ENCODE measurements at regions not wholly inside any gene's neighbourhood (a gene's known extent, or its start where the extent isn't known, plus 50 kb on each side); places are given as distances from the start of the nearest gene placed in this dataset.

DNA sequence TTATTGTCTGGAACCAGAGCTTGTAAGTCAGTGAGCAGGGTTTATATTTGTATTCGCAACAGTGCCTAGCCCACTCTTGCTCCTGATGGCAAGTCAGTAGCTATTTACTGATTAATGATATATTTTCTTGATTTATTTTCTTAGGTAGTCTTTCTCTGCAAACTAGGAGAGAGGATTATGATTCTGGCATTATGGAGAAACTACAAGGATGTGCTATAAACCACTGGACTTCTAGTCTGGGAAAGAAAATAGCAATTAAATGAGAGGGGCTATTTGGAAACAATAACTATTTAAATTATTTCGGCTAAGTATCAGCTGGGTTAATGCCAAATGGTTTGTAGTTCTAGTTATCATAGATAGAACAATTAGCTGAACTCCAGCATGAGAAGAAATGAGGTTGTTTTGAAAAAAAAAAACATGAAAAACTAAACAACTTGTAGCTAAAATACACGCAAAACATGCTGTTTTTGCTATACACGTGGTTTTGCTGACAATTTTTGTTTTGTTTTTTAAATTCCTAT is 304.9 kb upstream of the TCF21 start:
- Histone ChIP-seq H3K27ac (no peak overlapping the region), H3K27me3 (replicated peaks in 1 of 7) (no peaks in the 10 kb centered on the region), H3K9me3 (no peaks in the 10 kb centered on the region), H3K4me1 (no peaks in the 10 kb centered on the region), H3K4me3 (no peak overlapping the region), H3K36me3 (no peaks in the 10 kb centered on the region)
- intact Hi-C loops (cut with DNase I; ENCODE audit: low total_unique reads) = no loop called here
- TF ChIP-seq POLR2A (IDR thresholded peaks at IDR 0.05) (no peak), POLR2AphosphoS5 (IDR thresholded peaks at IDR 0.05) (no peak)
- TF ChIP-seq, protein P1, sequence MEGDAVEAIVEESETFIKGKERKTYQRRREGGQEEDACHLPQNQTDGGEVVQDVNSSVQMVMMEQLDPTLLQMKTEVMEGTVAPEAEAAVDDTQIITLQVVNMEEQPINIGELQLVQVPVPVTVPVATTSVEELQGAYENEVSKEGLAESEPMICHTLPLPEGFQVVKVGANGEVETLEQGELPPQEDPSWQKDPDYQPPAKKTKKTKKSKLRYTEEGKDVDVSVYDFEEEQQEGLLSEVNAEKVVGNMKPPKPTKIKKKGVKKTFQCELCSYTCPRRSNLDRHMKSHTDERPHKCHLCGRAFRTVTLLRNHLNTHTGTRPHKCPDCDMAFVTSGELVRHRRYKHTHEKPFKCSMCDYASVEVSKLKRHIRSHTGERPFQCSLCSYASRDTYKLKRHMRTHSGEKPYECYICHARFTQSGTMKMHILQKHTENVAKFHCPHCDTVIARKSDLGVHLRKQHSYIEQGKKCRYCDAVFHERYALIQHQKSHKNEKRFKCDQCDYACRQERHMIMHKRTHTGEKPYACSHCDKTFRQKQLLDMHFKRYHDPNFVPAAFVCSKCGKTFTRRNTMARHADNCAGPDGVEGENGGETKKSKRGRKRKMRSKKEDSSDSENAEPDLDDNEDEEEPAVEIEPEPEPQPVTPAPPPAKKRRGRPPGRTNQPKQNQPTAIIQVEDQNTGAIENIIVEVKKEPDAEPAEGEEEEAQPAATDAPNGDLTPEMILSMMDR (IDR thresholded peaks at IDR 0.05 in 8 of 11, conservative IDR thresholded peaks at IDR 0.05 in 3 of 11) = no peak
- 73 to 86% (median 77%) methylated on average over 4 of the region's 4 CpGs for WGBS, 5 donors
- no peak for DNase-seq

- Histone ChIP-seq H3K4me3 (no peak overlapping the region), H3K27me3 (replicated peaks in 1 of 7) (no peaks in the 10 kb centered on the region), H3K9me3 (no peaks in the 10 kb centered on the region), H3K27ac (no peak overlapping the region), H3K36me3 (no peaks in the 10 kb centered on the region), H3K4me1 (no peaks in the 10 kb centered on the region)
- no peak for TF ChIP-seq POLR2AphosphoS5 (IDR thresholded peaks at IDR 0.05)
- TF ChIP-seq POLR2A (IDR thresholded peaks at IDR 0.05) = no peak
- TF ChIP-seq, protein P1 (IDR thresholded peaks at IDR 0.05 in 8 of 11, conservative IDR thresholded peaks at IDR 0.05 in 3 of 11) = no peak
- intact Hi-C loops (cut with DNase I; ENCODE audit: low total_unique reads) = no loop called here
- no peak for DNase-seq
- WGBS, 5 donors = 73 to 82% (median 79%) methylated on average over 2 of the region's 2 CpGs
These were observed 304.1 kb upstream of the TCF21 start for GRCh38 chr6:133584823-133585222.

DNA sequence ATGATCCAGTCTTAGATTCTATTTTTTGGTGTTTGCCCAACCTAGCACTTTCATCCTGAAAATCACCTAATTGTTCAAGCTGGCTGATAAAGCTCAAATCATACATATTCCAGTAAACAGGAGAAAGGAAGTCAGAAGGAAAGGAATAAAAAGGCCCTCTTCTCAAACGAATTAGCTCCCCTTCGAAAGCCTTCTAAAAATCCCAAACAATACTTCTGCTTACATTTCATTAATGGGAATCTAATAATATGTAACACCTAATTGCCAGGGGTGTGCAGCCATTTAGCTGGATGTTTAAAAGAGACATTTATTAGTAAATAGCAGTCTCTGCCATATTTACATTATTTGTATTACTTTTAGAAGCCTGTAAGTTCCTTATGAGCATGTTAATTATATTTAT is 302.9 kb upstream of the TCF21 start:
- intact Hi-C loops (cut with DNase I; ENCODE audit: low total_unique reads) = no loop called here
- TF ChIP-seq POLR2A (IDR thresholded peaks at IDR 0.05) (no peak), POLR2AphosphoS5 (IDR thresholded peaks at IDR 0.05) (no peak)
- TF ChIP-seq, protein P1 (IDR thresholded peaks at IDR 0.05 in 8 of 11, conservative IDR thresholded peaks at IDR 0.05 in 3 of 11) = no peak
- Histone ChIP-seq H3K9me3 (no peaks in the 10 kb centered on the region), H3K4me3 (no peak overlapping the region), H3K27me3 (replicated peaks in 1 of 7) (no peaks in the 10 kb centered on the region), H3K27ac (no peak overlapping the region), H3K36me3 (no peaks in the 10 kb centered on the region), H3K4me1 (no peaks in the 10 kb centered on the region)
- 66 to 77% (median 71%) methylated on average over 2 of the region's 2 CpGs for WGBS, 5 donors
- DNase-seq = no peak

- no peak overlapping the region for H3K27ac ChIP-seq
- TF ChIP-seq, protein P1 (IDR thresholded peaks at IDR 0.05 in 8 of 11, conservative IDR thresholded peaks at IDR 0.05 in 3 of 11) = no peak
- TF ChIP-seq POLR2AphosphoS5 (IDR thresholded peaks at IDR 0.05) = no peak
- H3K36me3 ChIP-seq = no peaks in the 10 kb centered on the region
- no peaks in the 10 kb centered on the region for H3K9me3 ChIP-seq
- no peak for DNase-seq
- H3K4me3 ChIP-seq = no peak overlapping the region
- no peaks in the 10 kb centered on the region for H3K27me3 ChIP-seq (replicated peaks in 1 of 7)
- intact Hi-C loops (cut with DNase I; ENCODE audit: low total_unique reads) = no loop called here
- no peaks in the 10 kb centered on the region for H3K4me1 ChIP-seq
- 75 to 83% (median 81%) methylated on average over 2 of the region's 2 CpGs for WGBS, 5 donors
These were observed 301.3 kb upstream of the TCF21 start for GRCh38 chr6:133587546-133588160.

Data from spleen (tissue), 11 donors.